Glomerular endothelial cell (primary cell): ENCODE measurements at regions not wholly inside any gene's neighbourhood (a gene's known extent, or its start where the extent isn't known, plus 50 kb on each side); places are given as distances from the start of the nearest gene placed in this dataset.
"Not testable (repeated sequence)": the region's sequence is repeated elsewhere in the genome, so short reads cannot be mapped to it uniquely, and the experiment has no call there.

Source experiments
- DNase-seq: peaks from one replicate; pipeline ENCODE4 v3.0.0-alpha.2; 2011; ENCODE audit warnings: low read depth, low spot score; ENCODE audit errors: extremely low read depth

DNA sequence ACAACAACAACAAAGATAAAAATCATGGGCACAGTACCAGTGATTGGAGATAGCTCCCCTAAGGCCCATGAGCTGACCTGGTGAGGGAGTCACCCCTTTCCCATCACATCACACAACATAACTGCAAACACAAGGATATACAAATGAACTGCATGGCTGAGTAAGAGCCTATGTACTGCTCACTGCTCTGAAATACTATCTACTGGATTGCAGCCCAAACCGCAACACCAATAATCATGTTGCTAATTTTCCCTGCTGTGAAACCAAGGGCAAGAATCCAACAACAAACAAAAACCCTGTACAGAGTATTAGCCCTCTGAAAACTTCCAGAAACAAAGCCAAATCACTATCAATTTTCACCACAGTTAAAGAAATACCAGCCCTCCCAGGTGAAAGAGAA lies 1893.2 kb downstream of the PCDH9 start:
- no peak for DNase-seq

- no peak for DNase-seq
These were observed 1893.9 kb downstream of the PCDH9 start for GRCh38 chr13:65336087-65336749.

- no peak for DNase-seq
These were observed 1899.4 kb downstream of the PCDH9 start for GRCh38 chr13:65330691-65331090.

DNA sequence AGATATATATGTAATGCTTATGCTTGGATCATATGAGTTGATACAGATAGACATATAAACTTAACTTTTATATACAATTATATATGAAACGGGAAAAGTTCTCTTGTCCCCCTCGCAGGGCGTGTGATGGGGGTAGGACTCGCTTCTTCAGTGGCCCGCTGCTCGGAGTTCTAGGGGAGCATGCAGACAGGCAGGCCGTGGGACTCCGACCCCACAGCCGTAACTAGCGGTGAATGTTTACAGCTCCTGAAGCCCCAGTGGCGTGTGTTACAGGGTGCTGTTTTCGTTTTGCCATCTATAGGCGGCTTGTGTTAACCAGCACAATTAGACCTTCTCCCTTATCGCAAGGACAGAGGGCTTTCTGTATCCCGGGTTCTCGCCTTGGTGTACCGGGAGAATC lies 1899.8 kb downstream of the PCDH9 start:
- no peak for DNase-seq

GRCh38 chr13:65323192-65323591 lies 1906.9 kb downstream of the PCDH9 start:
- not testable (repeated sequence) for DNase-seq

DNA sequence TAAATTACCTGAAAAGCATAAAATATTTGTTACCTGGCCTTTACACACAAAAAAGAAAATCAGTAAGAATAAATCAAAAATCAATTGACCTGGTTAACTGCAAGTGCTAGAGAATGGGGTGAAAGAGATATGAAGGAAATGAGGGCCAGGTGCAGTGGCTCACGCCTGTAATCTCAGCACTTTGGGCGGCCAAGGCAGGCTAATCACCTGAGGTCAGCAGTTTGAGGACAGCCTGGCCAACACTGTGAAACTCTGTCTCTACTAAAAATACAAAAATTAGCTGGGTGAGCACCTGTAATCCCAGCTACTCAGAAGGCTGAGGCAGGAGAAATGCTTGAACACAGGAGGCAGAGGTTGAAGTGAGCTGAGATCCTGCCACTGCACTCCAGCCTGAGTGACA lies 1908.7 kb downstream of the PCDH9 start:
- not testable (repeated sequence) for DNase-seq

DNA sequence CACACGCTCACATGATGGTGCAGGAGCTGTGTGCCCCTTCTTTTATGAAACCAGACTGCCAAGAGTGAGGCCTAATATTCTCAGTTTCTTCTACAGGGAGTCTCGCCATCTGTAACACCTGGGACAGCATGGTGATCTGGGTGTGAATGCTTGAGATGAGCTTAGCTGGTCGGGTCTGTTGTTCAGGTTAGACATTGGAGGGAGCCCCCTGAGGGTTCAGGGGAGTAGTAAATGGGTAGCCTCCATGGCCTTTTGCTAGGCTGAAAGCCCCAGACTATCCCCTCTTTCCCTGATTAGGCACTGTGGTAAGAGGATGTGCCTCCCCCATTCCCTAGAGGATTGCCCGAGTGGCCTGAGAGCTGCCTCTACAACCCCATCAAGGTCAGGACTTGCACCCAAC lies 1916.1 kb downstream of the PCDH9 start:
- DNase-seq = no peak

DNA sequence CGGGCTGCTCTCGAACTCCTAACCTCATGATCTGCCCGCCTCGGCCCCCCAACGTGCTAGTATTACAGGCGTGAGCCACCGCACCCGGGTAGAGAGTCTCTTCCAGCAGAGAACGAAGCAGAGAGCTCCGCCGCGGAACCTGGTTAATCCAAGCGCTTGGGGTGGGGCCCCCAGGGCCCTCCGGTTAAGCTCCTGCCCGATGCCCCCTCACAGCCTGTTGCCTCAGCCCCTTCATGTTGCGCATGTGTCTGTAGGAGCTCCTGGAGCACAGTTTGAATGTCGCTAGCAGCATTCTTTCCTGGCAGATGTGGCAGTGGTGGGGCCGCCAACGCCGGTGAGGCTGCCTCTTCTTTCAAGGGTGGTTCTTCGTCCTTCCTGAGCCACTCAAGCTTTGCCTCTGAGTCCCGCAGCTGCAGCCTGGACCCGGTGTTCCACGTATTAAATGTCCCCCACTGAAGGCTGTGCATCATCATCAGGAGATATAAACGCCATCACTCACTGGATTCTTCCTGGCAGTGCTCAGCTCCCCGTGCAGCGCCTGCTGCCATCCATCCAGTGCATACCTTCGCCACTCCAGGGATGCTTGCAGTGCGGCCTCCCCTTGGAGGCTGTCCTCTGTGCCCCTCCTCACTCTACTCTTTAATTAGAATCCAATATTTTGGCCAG lies 1919.3 kb downstream of the PCDH9 start:
- DNase-seq = no peak

GRCh38 chr13:65309906-65310305 lies 1920.2 kb downstream of the PCDH9 start:
- DNase-seq = no peak

DNA sequence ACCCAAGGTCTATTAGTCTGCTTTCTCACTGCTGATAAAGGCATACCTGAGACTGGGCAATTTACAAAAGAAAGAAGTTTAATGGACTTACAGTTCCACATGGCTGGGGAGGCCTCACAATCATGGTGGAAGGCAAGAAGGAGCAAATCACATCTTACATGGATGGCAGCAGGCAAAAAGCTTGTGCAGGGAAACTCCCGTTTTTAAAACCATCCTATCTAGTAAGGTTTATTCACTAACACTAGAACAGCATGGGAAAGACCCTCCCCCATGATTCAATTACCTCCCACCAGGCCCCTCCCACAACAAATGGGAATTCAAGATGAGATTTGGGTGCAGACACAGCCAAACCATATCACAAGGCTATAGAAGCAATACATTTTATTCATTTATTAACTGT lies 1921.4 kb downstream of the PCDH9 start:
- not testable (repeated sequence) for DNase-seq

GRCh38 chr13:65307056-65307455 lies 1923.1 kb downstream of the PCDH9 start:
- no peak for DNase-seq

GRCh38 chr13:65302691-65303090 lies 1927.4 kb downstream of the PCDH9 start:
- DNase-seq = no peak

GRCh38 chr13:65301506-65301905 lies 1928.6 kb downstream of the PCDH9 start:
- DNase-seq = no peak

DNA sequence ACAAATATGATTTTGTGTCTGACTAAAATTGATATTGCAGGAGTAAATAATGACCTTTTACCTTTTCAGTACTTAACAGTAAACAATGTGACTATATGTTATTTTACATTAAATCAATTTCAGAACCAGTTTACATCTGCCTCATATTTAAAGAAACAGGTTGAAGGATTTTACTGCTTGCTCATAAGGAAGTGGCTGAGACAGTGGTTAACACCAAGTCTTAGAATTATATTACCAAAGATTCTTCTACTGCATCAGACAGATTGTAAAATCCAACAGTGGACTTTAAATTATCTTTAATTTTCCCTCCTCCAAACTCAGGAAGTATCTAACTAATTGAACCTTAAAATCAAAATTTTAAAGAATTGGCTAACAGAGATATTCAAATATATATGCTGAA lies 1929.9 kb downstream of the PCDH9 start:
- DNase-seq = no peak

- DNase-seq = no peak
These were observed 1936.5 kb downstream of the PCDH9 start for GRCh38 chr13:65293530-65294198.

DNA sequence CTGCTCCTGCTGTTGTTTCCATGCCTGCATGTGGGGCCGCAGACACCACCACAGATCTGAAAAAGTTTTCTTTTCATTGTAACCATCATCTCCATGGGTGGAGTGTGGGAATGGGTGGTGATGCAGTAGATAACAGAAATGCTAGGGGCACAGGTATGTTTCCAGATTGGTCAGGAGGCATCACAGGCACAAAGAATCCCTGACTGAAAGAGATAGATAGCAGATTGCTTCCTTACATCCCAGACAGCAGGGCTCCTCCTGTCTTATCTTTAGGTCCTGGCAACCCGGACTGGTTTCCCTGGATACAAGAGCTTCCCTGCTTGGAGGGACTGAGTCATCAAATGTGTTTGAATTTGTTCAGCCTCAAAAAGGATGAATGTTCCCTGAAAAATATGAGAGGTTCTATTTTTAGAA lies 1937.6 kb downstream of the PCDH9 start:
- no peak for DNase-seq

DNA sequence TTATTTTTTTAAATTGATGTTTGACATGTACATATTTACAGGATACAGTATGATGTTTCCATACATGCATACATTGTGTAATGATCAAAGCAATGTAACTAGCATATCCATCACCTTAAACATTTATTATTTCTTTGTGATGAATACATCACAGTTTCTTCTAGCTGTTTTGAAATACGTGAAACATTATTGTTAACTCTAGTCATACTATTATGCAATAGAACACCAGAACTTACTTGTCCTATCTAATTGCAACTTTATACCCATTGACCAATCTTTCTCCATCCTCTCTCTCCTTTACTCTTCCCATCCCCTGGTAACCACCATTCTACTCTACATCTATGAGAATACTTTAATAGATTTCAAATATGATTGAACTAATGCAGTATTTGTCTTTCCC lies 1942.7 kb downstream of the PCDH9 start:
- DNase-seq = no peak

DNA sequence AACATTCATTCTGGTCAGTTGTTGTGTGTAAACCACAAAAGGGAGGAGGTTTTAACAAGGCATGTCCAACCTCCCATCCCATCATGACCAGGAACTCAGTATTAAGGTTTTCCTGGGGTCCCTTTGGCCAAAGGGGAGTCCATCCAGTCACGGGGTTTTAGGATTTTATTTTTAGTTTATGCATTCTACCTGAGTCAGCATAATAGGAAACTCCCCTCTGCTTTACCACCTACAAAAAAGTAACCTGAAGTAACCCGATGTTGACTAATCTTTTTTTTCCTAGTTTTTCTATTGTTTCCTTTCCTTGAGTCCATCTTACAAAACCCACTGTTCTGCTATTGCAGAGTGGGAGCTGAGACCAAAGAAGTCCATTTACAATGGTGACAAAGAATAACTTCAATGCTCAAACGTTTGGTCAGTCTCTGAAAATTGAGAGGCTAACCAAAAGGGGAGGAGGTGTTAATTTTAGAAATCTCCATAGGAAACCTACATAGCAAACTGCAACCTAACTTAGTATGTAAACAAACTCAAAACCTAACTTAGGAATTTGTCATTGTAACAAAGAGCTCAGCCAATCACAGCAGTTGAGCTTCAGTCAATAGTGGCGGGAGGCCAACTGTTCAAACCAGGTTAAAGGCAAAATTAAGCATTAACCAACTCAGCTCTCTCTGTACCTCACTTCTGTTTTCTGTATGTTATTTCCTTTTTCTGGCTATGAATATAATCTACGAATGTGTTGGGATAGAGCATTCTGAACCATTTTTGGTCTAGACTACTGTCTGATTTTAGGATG lies 1954.1 kb downstream of the PCDH9 start:
- DNase-seq = no peak

- no peak for DNase-seq
These were observed 1955.0 kb downstream of the PCDH9 start for GRCh38 chr13:65275108-65275507.

- DNase-seq = not testable (repeated sequence)
These were observed 1956.2 kb downstream of the PCDH9 start for GRCh38 chr13:65273811-65274420.

- DNase-seq = no peak
These were observed 1962.1 kb downstream of the PCDH9 start for GRCh38 chr13:65268009-65268408.
